Parathyroid adenoma (tissue), 2 donors: ENCODE measurements at regions not wholly inside any gene's neighbourhood (a gene's known extent, or its start where the extent isn't known, plus 50 kb on each side); places are given as distances from the start of the nearest gene placed in this dataset.

ENCODE experiments used
- H2AFZ ChIP-seq: fragments of 300-600 bp; sonication (generic); one replicate; pipeline ENCODE4 v1.7.0; 2017; ENCODE audit warnings: antibody characterized with exemption, mild to moderate bottlenecking
- H3K27ac ChIP-seq: fragments of 300-600 bp; sonication (generic); one replicate; pipeline ENCODE4 v1.7.0; 2017
- H3K27me3 ChIP-seq: fragments of 300-600 bp; sonication (generic); one replicate; pipeline ENCODE4 v1.7.0; 2017; ENCODE audit warnings: low read length; ENCODE audit not compliant: control insufficient read depth, insufficient read depth
- H3K36me3 ChIP-seq: fragments of 300-600 bp; sonication (generic); one replicate; pipeline ENCODE4 v1.7.0; 2017; ENCODE audit warnings: low read length; ENCODE audit not compliant: control insufficient read depth, insufficient read depth
- H3K4me1 ChIP-seq: fragments of 300-600 bp; sonication (generic); one replicate; pipeline ENCODE4 v1.7.0; 2017; ENCODE audit warnings: control low read depth
- H3K4me2 ChIP-seq: fragments of 300-600 bp; sonication (generic); one replicate; pipeline ENCODE4 v1.7.0; 2017; ENCODE audit warnings: low read length
- H3K4me3 ChIP-seq: fragments of 300-600 bp; sonication (generic); one replicate; pipeline ENCODE4 v1.7.0; 2017; ENCODE audit warnings: low read depth, low read length
- H3K79me2 ChIP-seq: fragments of 300-600 bp; sonication (generic); one replicate; pipeline ENCODE4 v1.7.0; 2017; ENCODE audit warnings: control low read depth
- H3K9ac ChIP-seq: fragments of 300-600 bp; sonication (generic); one replicate; pipeline ENCODE4 v1.7.0; 2017; ENCODE audit warnings: mild to moderate bottlenecking
- H3K9me3 ChIP-seq: fragments of 300-600 bp; sonication (generic); one replicate; pipeline ENCODE4 v1.7.0; 2017; ENCODE audit warnings: low read length; ENCODE audit not compliant: control insufficient read depth
- TF ChIP-seq, protein P1 (sequence below): fragments of 300-600 bp; sonication (generic); IDR thresholded peaks from one replicate; pipeline ENCODE4 v1.7.0; 2017; ENCODE audit warnings: antibody characterized with exemption, mild to moderate bottlenecking
- donor health status: primary hyperparathyroidism.

DNA sequence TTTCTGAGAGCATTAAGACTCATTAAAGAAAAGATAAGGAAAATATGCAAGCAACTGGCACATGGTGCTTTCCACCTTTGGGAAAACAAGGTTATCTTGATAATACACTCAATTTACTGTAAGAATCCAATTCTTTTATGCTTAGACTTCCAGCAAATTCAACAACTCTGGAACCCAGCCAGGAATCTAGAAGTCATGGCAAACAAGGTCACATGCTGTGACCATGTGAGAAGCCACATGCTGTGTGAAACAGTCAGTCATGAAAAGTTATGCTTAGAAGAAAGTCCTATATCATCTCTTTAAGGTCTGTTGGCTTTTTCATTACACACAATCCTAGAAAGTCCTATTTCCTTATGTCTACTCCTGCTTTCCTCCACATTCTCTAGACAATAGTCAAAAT lies 581.8 kb upstream of the C9orf72 start:
- Histone ChIP-seq H3K4me3 (no peak overlapping the region), H3K79me2 (no peaks in the 10 kb centered on the region), H3K4me2 (no peak overlapping the region), H2AFZ (no peak overlapping the region), H3K9ac (no peak overlapping the region), H3K27me3 (no peaks in the 10 kb centered on the region), H3K9me3 (no peaks in the 10 kb centered on the region), H3K4me1 (no peaks in the 10 kb centered on the region), H3K36me3 (no peaks in the 10 kb centered on the region), H3K27ac (no peak overlapping the region)
- TF ChIP-seq, protein P1, sequence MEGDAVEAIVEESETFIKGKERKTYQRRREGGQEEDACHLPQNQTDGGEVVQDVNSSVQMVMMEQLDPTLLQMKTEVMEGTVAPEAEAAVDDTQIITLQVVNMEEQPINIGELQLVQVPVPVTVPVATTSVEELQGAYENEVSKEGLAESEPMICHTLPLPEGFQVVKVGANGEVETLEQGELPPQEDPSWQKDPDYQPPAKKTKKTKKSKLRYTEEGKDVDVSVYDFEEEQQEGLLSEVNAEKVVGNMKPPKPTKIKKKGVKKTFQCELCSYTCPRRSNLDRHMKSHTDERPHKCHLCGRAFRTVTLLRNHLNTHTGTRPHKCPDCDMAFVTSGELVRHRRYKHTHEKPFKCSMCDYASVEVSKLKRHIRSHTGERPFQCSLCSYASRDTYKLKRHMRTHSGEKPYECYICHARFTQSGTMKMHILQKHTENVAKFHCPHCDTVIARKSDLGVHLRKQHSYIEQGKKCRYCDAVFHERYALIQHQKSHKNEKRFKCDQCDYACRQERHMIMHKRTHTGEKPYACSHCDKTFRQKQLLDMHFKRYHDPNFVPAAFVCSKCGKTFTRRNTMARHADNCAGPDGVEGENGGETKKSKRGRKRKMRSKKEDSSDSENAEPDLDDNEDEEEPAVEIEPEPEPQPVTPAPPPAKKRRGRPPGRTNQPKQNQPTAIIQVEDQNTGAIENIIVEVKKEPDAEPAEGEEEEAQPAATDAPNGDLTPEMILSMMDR = no peak

- Histone ChIP-seq H3K79me2 (no peaks in the 10 kb centered on the region), H3K4me2 (no peak overlapping the region), H3K4me1 (no peaks in the 10 kb centered on the region), H3K27ac (no peak overlapping the region), H3K4me3 (no peak overlapping the region), H3K27me3 (no peaks in the 10 kb centered on the region), H3K9ac (no peak overlapping the region), H2AFZ (no peak overlapping the region), H3K9me3 (no peaks in the 10 kb centered on the region), H3K36me3 (no peaks in the 10 kb centered on the region)
- TF ChIP-seq, protein P1 = no peak
Measured at GRCh38 chr9:28155671-28156070, 582.4 kb upstream of the C9orf72 start.

GRCh38 chr9:28158451-28158850 lies 585.2 kb upstream of the C9orf72 start:
- no peak overlapping the region for H2AFZ ChIP-seq
- no peaks in the 10 kb centered on the region for H3K4me1 ChIP-seq
- H3K4me3 ChIP-seq = no peak overlapping the region
- H3K27me3 ChIP-seq = no peaks in the 10 kb centered on the region
- no peaks in the 10 kb centered on the region for H3K36me3 ChIP-seq
- TF ChIP-seq, protein P1 = no peak
- H3K27ac ChIP-seq = no peak overlapping the region
- no peak overlapping the region for H3K4me2 ChIP-seq
- no peak overlapping the region for H3K9ac ChIP-seq
- H3K9me3 ChIP-seq = no peaks in the 10 kb centered on the region
- no peaks in the 10 kb centered on the region for H3K79me2 ChIP-seq

DNA sequence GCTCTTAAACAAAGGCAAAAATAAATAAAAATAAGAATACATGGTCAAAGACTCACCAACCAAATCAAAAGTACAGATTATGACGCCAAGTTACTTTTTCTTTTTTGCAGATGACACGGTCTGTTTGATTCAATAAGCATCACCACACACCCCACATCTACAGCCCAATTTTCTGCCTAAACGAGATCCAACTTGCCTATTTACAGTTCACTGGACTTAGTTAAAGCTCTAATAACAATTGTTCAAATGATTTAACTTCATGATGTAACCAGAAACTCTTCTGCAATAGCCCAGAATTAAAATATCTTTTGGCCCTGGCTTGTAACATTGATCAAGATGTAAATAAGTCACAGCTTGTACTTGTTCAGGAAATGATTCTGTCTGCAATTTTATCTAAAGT lies 590.3 kb upstream of the C9orf72 start:
- H3K9ac ChIP-seq = no peak overlapping the region
- no peak overlapping the region for H3K27ac ChIP-seq
- TF ChIP-seq, protein P1 = no peak
- no peak overlapping the region for H2AFZ ChIP-seq
- H3K79me2 ChIP-seq = no peaks in the 10 kb centered on the region
- no peak overlapping the region for H3K4me3 ChIP-seq
- H3K4me1 ChIP-seq = no peaks in the 10 kb centered on the region
- no peak overlapping the region for H3K4me2 ChIP-seq
- H3K9me3 ChIP-seq = no peaks in the 10 kb centered on the region
- H3K36me3 ChIP-seq = no peaks in the 10 kb centered on the region
- no peaks in the 10 kb centered on the region for H3K27me3 ChIP-seq

DNA sequence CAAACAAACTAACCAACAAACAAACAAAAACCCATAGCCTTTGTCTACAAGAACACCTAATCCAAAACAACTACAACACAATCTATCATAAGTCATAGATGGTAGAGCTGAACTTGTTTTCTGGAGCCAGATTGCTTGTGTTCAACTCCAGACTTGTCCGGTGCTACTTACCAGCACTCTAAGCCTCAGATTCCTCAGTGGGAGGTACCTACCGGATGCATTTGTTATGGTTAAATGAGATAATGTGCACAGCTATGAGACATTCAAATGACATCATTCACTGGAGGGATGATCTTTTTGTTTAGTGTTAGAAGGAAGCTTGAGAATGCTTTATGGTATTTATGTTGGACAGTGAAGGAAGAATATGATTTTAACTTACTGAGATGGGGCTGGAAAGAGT lies 592.9 kb upstream of the C9orf72 start:
- Histone ChIP-seq H3K4me1 (no peaks in the 10 kb centered on the region), H3K4me3 (no peak overlapping the region), H3K9me3 (no peaks in the 10 kb centered on the region), H3K27ac (no peak overlapping the region), H3K4me2 (no peak overlapping the region), H3K9ac (no peak overlapping the region), H3K79me2 (no peaks in the 10 kb centered on the region), H2AFZ (no peak overlapping the region), H3K27me3 (no peaks in the 10 kb centered on the region), H3K36me3 (no peaks in the 10 kb centered on the region)
- TF ChIP-seq, protein P1 = no peak
